Activated CD8-positive, alpha-beta memory T cell treated with anti-CD3 and anti-CD28 coated beads for 36 hours (primary cell): ENCODE measurements at regions not wholly inside any gene's neighbourhood (a gene's known extent, or its start where the extent isn't known, plus 50 kb on each side); places are given as distances from the start of the nearest gene placed in this dataset.
"Not testable (repeated sequence)": the region's sequence is repeated elsewhere in the genome, so short reads cannot be mapped to it uniquely, and the experiment has no call there.

Source experiments
- CTCF ChIA-PET: fragments of 350-600 bp; sonication (Branson Sonifier 250); formaldehyde crosslinking; loops from one replicate; lab custom pipeline; 2021; ENCODE audit warnings: antibody characterized with exemption; lab: Charles Lee
- POLR2A ChIA-PET: fragments of 350-600 bp; sonication (Branson Sonifier 250); formaldehyde crosslinking; loops from one replicate; lab custom pipeline; 2021; ENCODE audit warnings: antibody characterized with exemption; lab: Charles Lee

- POLR2A ChIA-PET = no interaction called here
- CTCF ChIA-PET = no interaction called here
These were observed 392.1 kb upstream of the FRG1 start for GRCh38 chr4:189548484-189549125.

GRCh38 chr4:189551931-189552670, 388.6 kb upstream of the FRG1 start:
- POLR2A ChIA-PET, CTCF ChIA-PET: not testable (repeated sequence)

- POLR2A ChIA-PET, CTCF ChIA-PET: not testable (repeated sequence)
These were observed 380.1 kb upstream of the FRG1 start for GRCh38 chr4:189560605-189561004.

GRCh38 chr4:189563751-189564150, 376.9 kb upstream of the FRG1 start:
- CTCF ChIA-PET, POLR2A ChIA-PET: not testable (repeated sequence)

GRCh38 chr4:189566271-189566670, 374.4 kb upstream of the FRG1 start:
- POLR2A ChIA-PET, CTCF ChIA-PET: not testable (repeated sequence)

- CTCF ChIA-PET, POLR2A ChIA-PET: not testable (repeated sequence)
These were observed 373.8 kb upstream of the FRG1 start for GRCh38 chr4:189566900-189567299.

GRCh38 chr4:189579645-189580044, 361.0 kb upstream of the FRG1 start:
- POLR2A ChIA-PET, CTCF ChIA-PET: not testable (repeated sequence)

- CTCF ChIA-PET, POLR2A ChIA-PET: not testable (repeated sequence)
These were observed 353.6 kb upstream of the FRG1 start for GRCh38 chr4:189586908-189587632.

GRCh38 chr4:189589201-189589600, 351.5 kb upstream of the FRG1 start:
- POLR2A ChIA-PET, CTCF ChIA-PET: not testable (repeated sequence)

GRCh38 chr4:189592890-189593289, 347.8 kb upstream of the FRG1 start:
- ChIA-PET CTCF (no interaction called here), POLR2A (no interaction called here)

GRCh38 chr4:189597341-189597740, 343.3 kb upstream of the FRG1 start:
- ChIA-PET CTCF (no interaction called here), POLR2A (no interaction called here)

- POLR2A ChIA-PET = no interaction called here
These were observed 340.4 kb upstream of the FRG1 start for GRCh38 chr4:189600264-189600663.

GRCh38 chr4:189600718-189601435, 339.8 kb upstream of the FRG1 start:
- POLR2A ChIA-PET = no interaction called here
- CTCF ChIA-PET = no interaction called here

More at GRCh38 chr4:189600264-189600663, 340.4 kb upstream of the FRG1 start:
- CTCF ChIA-PET = no interaction called here

GRCh38 chr4:189602827-189603226, 337.8 kb upstream of the FRG1 start:
- CTCF ChIA-PET, POLR2A ChIA-PET: not testable (repeated sequence)

GRCh38 chr4:189610571-189610970, 330.1 kb upstream of the FRG1 start:
- CTCF ChIA-PET, POLR2A ChIA-PET: not testable (repeated sequence)

GRCh38 chr4:189613207-189613606, 327.5 kb upstream of the FRG1 start:
- ChIA-PET POLR2A (no interaction called here), CTCF (no interaction called here)

GRCh38 chr4:189615217-189615663, 325.4 kb upstream of the FRG1 start:
- POLR2A ChIA-PET = no interaction called here
- CTCF ChIA-PET = no interaction called here

- CTCF ChIA-PET, POLR2A ChIA-PET: not testable (repeated sequence)
These were observed 322.9 kb upstream of the FRG1 start for GRCh38 chr4:189617741-189618140.

- POLR2A ChIA-PET, CTCF ChIA-PET: not testable (repeated sequence)
These were observed 321.0 kb upstream of the FRG1 start for GRCh38 chr4:189619441-189620250.
